ENCODE measurements at regions not wholly inside any gene's neighbourhood (a gene's known extent, or its start where the extent isn't known, plus 50 kb on each side); places are given as distances from the start of the nearest gene placed in this dataset.
"Not testable (repeated sequence)": the region's sequence is repeated elsewhere in the genome, so short reads cannot be mapped to it uniquely, and the experiment has no call there.

DNA sequence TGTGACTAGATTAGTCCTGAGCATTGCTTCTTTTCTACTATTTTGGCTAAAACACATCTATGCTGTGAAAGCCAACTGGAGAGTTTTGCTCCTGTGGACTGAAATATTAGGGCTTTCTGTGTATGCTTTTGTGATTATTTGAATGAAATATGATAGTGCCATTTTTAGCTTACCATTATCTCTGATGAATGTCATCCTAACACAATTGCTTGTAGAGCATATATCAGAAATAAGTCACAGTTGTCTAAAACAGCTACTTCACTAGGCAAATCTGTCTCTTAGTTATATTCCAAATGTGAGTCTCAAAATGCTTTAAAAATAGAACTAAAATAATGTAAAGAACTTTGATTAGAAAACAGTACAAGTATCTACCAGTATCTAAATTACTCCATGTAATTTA is 401.4 kb upstream of the PTCHD4 start:
- Histone ChIP-seq H4K20me1 (ENCODE audit: insufficient read depth) (no peaks in the 10 kb centered on the region), H3K4me2 (no peak overlapping the region), H3K27me3 (ENCODE audit: insufficient read depth, low read depth) (no peaks in the 10 kb centered on the region), H3K27ac (no peak overlapping the region), H3K4me1 (replicated peaks; ENCODE audit: insufficient read depth) (no peaks in the 10 kb centered on the region), H3F3A (ENCODE audit: insufficient read depth, low read depth) (no peaks in the 10 kb centered on the region), H3K9me3 (ENCODE audit: insufficient read depth, low read depth) (no peaks in the 10 kb centered on the region), H3K79me2 (ENCODE audit: low read depth) (no peaks in the 10 kb centered on the region), H3K4me3 (no peak overlapping the region), H3K9me2 (ENCODE audit: insufficient read depth) (no peaks in the 10 kb centered on the region), H3K36me3 (ENCODE audit: low read depth) (no peaks in the 10 kb centered on the region), H2AFZ (no peak overlapping the region)
- intact Hi-C loops (cut with micrococcal nuclease; ENCODE audit: unreplicated experiment): no loop called here
- BruUV-seq (replicated peaks): no TSS peak
- CTCF ChIA-PET: no interaction called here
- DNase-seq: no peak
- POLR2A ChIA-PET (ENCODE audit: unreplicated experiment): interaction anchor here (0.6 kb wide), 1 partner anchor 169 kb away, joined by 3 read pairs; no protein-coding TSS in a partner anchor
- TF ChIP-seq EZH2 (IDR thresholded peaks at IDR 0.05; ENCODE audit: low read depth): no peak
- TF ChIP-seq, protein P1, sequence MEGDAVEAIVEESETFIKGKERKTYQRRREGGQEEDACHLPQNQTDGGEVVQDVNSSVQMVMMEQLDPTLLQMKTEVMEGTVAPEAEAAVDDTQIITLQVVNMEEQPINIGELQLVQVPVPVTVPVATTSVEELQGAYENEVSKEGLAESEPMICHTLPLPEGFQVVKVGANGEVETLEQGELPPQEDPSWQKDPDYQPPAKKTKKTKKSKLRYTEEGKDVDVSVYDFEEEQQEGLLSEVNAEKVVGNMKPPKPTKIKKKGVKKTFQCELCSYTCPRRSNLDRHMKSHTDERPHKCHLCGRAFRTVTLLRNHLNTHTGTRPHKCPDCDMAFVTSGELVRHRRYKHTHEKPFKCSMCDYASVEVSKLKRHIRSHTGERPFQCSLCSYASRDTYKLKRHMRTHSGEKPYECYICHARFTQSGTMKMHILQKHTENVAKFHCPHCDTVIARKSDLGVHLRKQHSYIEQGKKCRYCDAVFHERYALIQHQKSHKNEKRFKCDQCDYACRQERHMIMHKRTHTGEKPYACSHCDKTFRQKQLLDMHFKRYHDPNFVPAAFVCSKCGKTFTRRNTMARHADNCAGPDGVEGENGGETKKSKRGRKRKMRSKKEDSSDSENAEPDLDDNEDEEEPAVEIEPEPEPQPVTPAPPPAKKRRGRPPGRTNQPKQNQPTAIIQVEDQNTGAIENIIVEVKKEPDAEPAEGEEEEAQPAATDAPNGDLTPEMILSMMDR (conservative IDR thresholded peaks at IDR 0.05): no peak

DNA sequence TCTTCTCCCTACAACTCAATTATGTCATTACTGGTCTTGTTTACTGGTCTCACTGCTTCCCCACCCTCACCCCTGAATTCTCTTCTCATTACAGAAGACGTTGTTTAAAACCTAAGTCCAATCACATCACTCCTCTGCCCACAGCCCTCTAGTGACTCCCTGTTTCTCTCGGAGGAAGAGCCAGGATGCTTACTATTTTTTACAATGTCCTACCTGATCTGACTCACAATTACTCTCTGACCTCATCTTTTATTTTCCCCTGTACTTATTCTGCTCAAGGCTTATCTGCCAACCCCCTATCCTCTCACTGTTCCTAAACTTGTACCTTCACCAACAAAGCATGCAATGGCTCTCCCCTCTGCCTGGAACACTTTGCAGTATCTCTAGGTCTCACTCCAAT is 400.4 kb upstream of the PTCHD4 start:
- no peaks in the 10 kb centered on the region for H3K36me3 ChIP-seq (ENCODE audit: low read depth)
- no TSS peak for BruUV-seq (replicated peaks)
- H3K4me1 ChIP-seq (replicated peaks; ENCODE audit: insufficient read depth): no peaks in the 10 kb centered on the region
- intact Hi-C loops (cut with micrococcal nuclease; ENCODE audit: unreplicated experiment): no loop called here
- H3K9me3 ChIP-seq (ENCODE audit: insufficient read depth, low read depth): no peaks in the 10 kb centered on the region
- CTCF ChIA-PET: no interaction called here
- H4K20me1 ChIP-seq (ENCODE audit: insufficient read depth): no peaks in the 10 kb centered on the region
- POLR2A ChIA-PET (ENCODE audit: unreplicated experiment): no interaction called here
- H3F3A ChIP-seq (ENCODE audit: insufficient read depth, low read depth): no peaks in the 10 kb centered on the region
- no peaks in the 10 kb centered on the region for H3K79me2 ChIP-seq (ENCODE audit: low read depth)
- TF ChIP-seq, protein P1 (conservative IDR thresholded peaks at IDR 0.05): no peak
- no peak for TF ChIP-seq EZH2 (IDR thresholded peaks at IDR 0.05; ENCODE audit: low read depth)
- H3K4me2 ChIP-seq: no peak overlapping the region
- no peak overlapping the region for H2AFZ ChIP-seq
- DNase-seq: no peak
- no peaks in the 10 kb centered on the region for H3K27me3 ChIP-seq (ENCODE audit: insufficient read depth, low read depth)
- H3K27ac ChIP-seq: no peak overlapping the region
- no peak overlapping the region for H3K4me3 ChIP-seq
- H3K9me2 ChIP-seq (ENCODE audit: insufficient read depth): no peaks in the 10 kb centered on the region

DNA sequence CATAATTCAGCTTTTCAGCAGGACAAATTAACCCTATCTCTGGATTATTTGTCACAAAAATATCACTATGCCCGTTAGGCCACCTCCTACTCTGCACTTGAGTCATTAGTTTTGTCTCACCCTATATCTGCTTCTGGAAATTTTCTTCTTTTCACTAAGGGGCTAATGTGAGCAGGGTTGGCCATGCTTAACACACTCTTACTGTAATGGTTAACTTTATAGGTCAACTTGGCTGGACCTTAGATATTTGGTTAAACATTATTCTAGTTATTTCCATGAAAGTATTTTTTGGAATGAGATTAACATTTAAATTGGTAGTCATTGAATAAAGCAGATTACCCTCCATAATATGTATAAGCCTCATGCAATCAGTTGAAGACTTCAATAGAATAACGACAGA is 394.6 kb upstream of the PTCHD4 start:
- DNase-seq: no peak
- Histone ChIP-seq H3K36me3 (ENCODE audit: low read depth) (no peaks in the 10 kb centered on the region), H3K4me2 (no peak overlapping the region), H3K4me3 (no peak overlapping the region), H3K27ac (no peak overlapping the region), H3K79me2 (ENCODE audit: low read depth) (no peaks in the 10 kb centered on the region), H2AFZ (no peak overlapping the region), H4K20me1 (ENCODE audit: insufficient read depth) (no peaks in the 10 kb centered on the region), H3K9me3 (ENCODE audit: insufficient read depth, low read depth) (no peaks in the 10 kb centered on the region), H3K9me2 (ENCODE audit: insufficient read depth) (no peaks in the 10 kb centered on the region), H3F3A (ENCODE audit: insufficient read depth, low read depth) (no peaks in the 10 kb centered on the region), H3K27me3 (ENCODE audit: insufficient read depth, low read depth) (no peaks in the 10 kb centered on the region), H3K4me1 (replicated peaks; ENCODE audit: insufficient read depth) (no peaks in the 10 kb centered on the region)
- CTCF ChIA-PET: no interaction called here
- no TSS peak for BruUV-seq (replicated peaks)
- TF ChIP-seq, protein P1 (conservative IDR thresholded peaks at IDR 0.05): no peak
- TF ChIP-seq EZH2 (IDR thresholded peaks at IDR 0.05; ENCODE audit: low read depth): no peak
- POLR2A ChIA-PET (ENCODE audit: unreplicated experiment): no interaction called here
- intact Hi-C loops (cut with micrococcal nuclease; ENCODE audit: unreplicated experiment): no loop called here

DNA sequence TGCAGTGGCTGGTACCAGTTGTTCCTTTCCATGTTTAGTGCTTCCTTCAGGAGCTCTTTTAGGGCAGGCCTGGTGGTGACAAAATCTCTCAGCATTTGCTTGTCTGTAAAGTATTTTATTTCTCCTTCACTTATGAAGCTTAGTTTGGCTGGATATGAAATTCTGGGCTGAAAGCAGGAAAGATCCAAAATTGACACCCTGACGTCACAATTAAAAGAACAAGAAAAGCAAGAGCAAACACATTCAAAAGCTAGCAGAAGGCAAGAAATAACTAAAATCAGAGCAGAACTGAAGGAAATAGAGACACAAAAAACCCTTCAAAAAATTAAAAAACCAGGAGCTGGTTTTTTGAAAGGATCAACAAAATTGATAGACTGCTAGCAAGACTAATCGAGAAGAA is 382.4 kb upstream of the PTCHD4 start:
- H3K27me3 ChIP-seq (ENCODE audit: insufficient read depth, low read depth); POLR2A ChIA-PET (ENCODE audit: unreplicated experiment); H3K36me3 ChIP-seq (ENCODE audit: low read depth); H2AFZ ChIP-seq; H3K27ac ChIP-seq; H3K4me2 ChIP-seq; H3K9me3 ChIP-seq (ENCODE audit: insufficient read depth, low read depth); H4K20me1 ChIP-seq (ENCODE audit: insufficient read depth); H3K9me2 ChIP-seq (ENCODE audit: insufficient read depth); CTCF ChIA-PET; H3K79me2 ChIP-seq (ENCODE audit: low read depth); H3K4me1 ChIP-seq (replicated peaks; ENCODE audit: insufficient read depth); H3F3A ChIP-seq (ENCODE audit: insufficient read depth, low read depth); intact Hi-C loops (cut with micrococcal nuclease; ENCODE audit: unreplicated experiment); BruUV-seq (replicated peaks); H3K4me3 ChIP-seq; DNase-seq: not testable (repeated sequence)

Measured in PC-9 (cell line).